ENCODE measurements at regions not wholly inside any gene's neighbourhood (a gene's known extent, or its start where the extent isn't known, plus 50 kb on each side); places are given as distances from the start of the nearest gene placed in this dataset.
"Not testable (repeated sequence)": the region's sequence is repeated elsewhere in the genome, so short reads cannot be mapped to it uniquely, and the experiment has no call there.

DNA sequence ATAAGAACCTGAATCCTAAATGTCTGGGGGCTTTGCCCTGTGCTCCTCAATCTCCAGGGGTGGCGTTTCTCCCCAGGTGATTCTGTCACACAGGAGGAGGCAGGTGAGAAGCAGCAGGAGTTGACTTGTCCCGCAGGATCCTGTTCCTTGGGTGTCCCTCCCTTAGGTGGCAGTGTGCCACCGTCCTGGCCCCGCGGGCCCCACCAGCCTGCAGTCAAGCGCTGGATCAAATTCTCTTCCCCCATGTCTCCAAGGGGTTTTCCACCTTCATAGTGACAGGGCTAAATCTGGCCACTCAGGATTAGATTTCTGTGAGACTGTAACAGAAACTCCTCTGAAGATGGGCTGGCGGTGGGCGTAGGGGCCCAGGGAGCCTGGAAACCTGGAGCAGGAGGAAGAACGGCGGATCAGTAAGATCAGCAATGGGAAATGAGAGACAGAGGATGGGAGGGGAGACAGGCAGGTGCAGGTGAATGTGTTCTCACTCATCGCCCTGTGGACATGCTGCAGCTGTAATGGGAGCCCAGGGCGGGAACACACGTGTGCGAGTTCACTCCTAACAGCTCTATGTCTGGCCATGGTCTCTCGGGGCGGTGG is 329.2 kb upstream of the COBL start:
- DNase-seq: no peak

DNA sequence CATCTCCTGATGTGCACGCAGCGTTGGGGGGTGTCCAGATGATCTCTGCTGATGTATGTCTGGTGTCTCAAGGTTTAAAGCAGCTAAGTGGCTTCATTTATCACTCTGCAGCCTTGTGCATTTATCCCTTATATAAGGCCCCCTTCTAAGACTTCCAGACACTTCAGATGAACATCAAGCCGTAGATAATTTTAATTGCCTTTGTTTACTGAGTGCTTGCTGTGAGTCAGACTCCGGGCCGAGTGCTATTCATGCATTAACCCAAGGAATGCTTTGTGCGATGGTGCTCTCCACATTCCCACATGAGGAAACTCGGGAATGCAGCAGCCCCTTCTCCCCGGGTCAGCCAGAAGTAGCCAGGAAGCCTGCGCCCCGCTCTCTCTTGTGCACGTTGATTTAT is 328.6 kb upstream of the COBL start:
- no peak for DNase-seq

DNA sequence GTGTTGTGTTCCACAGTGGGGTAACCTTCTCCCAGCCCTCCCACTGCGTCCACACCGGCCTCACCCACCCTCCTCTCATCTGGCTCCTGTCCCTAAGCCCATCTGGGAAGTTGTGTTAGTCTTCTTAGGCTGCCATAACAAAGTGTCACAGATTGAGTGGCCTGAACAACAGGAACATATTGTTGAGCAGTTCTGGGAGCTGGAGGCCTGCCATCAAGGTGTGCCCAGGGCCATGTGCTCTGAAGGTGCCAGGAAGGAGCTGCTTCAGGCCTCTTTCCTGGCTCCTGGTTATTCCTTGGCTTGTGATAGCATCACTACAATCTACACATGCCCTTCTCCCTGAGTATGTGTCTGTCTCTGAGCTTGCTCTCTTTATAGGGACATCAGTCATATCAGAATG is 327.6 kb upstream of the COBL start:
- DNase-seq: no peak

DNA sequence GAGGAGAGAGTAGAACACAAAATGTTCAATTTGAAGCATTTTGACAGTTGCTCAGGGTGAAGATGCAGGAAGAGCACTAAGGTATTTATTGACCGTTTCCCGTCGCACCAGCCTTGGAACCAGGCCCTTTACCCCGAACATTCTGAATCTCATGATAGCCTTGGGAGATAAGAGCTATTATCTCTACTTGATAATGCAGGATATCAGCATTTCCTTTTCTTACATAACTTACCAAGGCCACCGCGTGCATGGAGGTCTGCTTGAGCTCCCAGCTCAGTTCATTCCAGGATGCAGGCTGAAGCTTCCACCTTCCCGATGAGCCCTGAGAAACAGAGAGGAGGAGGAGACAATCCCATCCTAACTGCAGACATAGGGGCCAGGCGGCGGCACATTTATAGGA is 324.2 kb upstream of the COBL start:
- DNase-seq: no peak

DNA sequence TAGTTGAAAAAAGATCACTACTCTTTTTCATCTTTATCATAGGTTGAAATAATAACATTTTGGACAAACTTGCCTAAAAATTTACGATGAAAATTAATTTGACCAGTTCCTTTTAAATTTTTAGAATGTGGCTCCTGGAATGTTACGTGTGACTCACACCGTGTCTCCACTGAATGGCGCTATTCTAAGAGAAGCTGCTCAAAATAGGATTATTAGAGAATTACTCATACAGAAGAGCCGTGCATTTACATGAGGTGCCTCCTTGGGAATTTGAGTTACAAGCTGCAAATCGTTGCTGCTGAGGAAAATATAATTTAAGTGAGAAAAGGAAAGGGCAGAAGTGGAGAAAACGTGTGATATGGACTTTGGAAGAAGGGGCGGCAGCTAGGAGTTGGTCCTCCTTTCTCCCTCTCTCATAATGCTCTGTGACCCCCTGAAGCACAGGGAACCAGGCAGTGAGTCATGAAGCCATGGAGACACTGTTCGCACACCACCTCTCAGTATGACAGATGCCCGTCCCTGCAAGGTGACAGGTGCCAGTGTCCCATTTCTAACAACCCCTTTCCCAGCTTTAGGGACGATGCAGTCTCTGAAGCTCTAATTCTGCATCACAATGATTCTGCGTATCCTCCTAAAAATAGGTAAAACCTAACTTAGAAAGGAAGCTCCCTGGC is 323.2 kb upstream of the COBL start:
- no peak for DNase-seq

DNA sequence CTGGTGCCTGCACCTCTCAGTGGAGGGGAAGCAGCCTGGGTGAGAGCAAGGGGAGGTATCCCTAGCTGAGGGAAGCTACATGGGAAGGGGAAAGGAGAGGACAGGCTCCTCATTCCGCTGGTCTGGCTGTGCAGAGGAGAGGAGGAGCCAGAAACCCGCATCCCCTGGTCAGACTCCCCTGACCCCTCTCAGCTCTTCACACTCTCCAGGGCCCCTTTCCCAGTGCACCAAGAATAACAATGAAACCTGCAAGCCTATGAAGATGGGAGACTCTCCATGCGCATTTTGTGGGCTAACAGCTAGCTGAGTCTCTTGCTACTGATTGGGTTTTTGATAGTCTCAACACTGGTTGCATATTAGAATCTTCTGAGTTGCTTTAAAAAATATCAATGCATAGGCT is 319.9 kb upstream of the COBL start:
- DNase-seq: no peak

DNA sequence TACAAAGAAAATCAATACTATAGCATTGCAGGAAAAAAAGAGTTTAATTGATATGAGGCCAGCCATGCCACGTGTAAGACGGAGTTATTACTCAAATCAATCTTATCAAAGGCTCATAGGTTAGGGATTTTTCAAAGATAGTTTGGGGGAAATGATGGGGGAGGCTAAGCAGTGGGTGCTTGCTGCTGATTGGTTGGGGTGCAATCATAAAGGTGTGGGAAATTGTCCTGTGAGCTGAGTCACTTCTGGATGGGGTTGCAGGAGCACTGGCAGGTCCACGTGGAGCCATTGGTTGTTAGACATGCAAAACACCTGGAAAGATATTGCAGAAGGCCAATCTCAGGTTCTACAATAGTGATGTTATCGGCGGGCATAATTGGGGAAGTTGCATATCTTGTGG is 319.2 kb upstream of the COBL start:
- DNase-seq: no peak

DNA sequence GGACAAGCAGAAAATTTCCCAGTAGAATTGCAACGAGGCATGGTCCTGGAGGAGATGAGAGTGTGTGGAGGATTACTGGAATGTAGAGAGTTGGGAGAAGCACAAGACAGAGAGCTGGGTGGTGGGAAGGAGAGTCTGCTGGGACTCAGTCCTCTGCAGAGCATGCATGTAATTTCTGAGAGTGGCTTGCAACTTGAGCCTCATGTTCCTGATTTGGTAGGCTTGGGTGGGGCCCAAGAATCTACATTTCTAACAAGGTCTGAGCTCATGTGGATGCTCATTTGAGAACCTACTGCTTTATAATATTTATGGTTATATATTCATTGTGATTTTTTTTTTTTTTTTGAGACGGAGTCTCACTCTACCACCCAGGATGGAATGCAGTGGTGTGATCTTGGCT is 317.9 kb upstream of the COBL start:
- no peak for DNase-seq

DNA sequence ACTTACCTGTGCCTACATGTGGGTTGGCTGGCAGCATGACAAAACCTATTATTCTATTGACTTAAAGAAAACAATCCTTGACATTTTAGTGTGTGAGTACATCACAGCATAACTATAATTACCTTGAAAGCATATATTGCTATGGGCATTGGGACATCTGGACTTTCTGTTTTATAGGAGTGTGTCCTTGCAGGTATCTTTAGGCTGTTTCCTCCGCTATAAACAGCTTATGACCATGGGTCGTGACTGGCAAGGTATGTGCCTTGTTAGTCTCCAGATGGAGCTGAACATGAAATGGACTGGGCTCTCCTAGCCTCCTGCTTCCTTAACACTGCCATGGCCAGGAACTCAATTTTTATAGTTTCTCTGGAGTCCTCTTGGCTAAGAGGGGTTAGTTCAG is 317.4 kb upstream of the COBL start:
- DNase-seq: no peak

DNA sequence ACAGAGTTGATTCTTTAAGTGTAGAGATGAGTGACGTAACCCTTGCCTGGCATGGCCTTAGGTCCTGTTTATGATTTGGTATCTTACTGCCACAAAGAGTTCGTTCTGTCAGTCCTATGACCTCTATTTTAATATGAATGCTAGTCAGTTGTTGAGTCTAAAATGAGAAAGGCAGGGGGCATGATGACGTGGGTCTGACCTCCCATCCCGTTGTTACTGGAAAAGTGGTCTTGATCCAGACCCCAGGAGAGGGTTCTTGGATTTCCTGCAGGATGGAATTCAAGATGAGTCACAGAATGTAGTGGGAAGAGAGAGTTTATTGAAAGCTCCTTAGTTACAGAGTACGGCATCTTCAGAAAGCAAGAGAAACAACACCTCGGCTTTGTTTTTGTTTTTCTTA is 317.0 kb upstream of the COBL start:
- no peak for DNase-seq

DNA sequence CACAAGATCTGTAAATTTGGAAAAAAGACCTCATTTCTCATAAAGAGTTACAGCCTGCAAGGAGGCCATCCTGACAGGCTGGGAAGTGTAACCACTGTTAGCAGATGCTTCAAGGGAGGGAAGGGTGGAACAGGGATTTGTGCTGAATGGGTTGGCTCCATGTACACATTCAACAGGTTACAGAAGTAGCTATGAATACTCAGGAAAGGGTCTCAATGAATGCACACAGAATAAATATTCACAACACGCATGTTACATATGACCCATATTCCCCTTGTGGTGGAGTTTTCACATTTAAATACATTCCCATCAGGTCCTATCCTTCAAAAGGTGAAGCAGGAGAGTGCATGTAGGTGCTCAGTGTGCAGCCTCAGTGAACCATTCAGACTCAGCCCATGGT is 316.4 kb upstream of the COBL start:
- DNase-seq: no peak

DNA sequence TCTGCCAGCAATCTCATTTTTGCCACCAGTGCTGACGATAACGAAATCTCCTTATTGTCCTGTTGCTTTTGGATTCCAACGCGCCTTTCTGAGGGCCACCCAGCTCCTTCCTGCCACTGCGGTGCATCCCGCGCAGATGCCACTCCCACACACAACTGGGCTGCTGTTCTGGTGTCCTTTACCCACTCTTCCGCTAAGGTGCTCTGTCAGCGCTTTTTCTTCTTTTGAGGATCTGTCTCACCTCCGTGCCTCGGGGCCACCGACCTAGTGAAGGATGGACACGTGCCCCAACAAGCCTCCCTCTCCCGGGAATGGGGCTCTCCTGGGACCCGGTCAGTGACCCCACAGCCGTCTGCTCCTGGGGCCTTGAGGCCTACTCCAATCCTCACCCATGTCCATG is 314.3 kb upstream of the COBL start:
- DNase-seq: no peak

DNA sequence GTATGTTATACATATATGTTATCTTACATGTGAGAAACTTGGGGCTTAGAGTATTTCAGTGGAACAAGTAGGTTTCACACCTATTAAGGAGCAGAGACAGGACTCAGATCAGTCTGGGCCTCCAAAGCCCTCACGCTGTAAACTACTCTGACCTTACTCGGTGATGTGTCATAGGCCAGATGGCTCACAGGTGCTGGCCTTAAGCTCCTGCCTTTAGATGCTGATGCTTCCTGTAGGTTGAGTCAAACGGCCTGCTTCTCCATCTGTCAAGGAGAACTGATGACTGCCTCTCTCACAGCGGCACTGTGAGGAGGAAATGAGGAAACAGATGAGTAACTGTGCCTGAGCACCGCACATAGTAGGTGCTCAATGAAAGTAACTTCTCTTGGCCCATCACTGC is 312.6 kb upstream of the COBL start:
- DNase-seq: no peak

DNA sequence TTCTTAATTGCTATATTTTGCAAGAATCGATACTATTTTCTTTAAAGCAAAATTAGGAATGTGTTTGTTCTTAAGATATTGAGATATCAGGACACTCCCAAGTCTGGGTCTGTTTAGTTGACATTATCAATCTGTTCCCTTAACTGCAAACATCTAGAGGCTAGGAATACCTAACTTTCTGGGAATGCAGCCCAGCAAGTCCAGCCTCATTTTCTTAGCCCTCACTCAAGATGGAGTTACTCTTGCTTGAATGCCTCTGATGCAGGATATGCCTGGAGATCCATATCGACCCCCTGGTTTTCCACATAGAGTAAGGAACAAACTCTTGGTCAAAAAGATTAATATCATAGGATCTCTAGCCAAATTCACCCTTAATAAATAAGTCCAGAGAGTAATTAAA is 305.3 kb upstream of the COBL start:
- DNase-seq: no peak

DNA sequence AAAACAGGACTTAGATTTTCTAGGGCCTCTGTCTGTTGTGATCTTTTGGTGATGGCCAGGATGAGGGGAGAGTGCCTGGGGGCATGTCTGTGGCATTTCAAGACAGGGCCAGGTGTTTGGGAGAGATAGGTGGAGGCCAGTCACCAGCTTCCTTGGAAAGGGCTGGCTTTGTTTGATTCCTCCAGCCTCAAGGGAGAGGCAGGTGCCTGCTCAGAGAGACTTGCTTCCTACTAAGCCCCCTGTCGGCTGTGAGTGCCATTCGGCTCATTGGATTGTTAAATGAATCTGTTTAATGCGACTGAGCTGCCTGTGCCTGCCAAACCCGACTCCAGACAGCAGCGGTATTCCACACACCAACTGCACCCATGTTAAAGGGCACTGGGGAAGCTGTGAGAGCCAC is 304.1 kb upstream of the COBL start:
- no peak for DNase-seq

DNA sequence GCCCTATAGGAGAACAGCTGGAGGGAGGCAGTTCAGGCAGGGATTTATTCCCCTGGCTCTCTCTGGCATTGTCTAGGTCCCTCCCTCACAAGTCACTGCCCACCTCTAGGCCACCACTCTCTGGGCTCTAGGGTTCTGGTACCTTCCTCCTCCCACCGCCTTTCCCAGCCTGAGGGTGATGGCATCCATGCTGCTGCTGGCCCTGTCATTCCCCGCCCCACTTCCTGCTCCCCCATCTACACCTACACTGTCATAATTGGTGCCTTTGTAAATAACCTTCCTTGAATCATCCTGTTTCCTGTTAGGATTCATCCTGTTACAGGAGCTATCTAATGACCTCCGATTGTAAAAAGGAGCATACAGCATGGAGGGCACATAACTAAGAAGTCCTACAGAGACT is 303.3 kb upstream of the COBL start:
- no peak for DNase-seq

DNA sequence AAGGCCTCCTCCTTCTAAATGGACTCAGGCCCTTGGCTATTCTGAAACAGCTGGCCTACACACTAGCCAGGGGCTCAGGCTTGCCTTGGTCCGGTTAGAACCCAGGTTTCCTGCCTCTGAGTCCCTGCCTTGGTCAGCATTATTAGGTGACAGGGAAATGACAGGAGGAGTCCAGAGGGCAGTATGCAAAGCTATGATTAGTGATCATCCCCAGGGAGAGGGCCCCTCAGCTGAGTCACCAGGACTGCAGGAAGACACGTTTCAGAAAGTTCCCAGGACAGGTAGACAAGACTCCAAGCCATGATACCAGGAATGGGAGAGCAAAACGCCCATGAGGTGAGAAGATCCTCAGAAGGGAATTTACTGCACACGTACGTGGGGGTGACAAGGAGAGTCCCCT is 301.1 kb upstream of the COBL start:
- no peak for DNase-seq

DNA sequence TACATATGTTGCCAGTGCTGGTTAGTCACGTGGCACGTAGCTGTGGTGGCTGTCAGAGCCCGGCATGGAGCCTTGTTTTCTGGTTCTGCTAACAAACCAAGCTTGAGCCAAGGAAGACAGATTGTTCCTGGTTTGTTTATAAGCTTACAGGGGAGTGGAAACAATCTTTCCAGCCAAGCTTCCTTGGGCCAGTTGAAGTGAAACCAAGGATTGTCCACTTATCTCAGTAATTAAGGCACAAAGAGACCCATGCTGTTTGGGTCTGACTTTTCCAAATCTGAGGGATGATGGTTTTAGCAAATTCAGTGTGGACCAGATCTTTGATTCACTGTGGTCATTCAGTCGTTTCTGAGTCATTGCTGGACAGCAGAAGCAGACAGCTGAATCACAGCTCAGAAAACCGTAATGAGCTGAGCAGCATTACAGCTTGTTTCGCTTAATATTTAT is 297.3 kb upstream of the COBL start:
- no peak for DNase-seq

DNA sequence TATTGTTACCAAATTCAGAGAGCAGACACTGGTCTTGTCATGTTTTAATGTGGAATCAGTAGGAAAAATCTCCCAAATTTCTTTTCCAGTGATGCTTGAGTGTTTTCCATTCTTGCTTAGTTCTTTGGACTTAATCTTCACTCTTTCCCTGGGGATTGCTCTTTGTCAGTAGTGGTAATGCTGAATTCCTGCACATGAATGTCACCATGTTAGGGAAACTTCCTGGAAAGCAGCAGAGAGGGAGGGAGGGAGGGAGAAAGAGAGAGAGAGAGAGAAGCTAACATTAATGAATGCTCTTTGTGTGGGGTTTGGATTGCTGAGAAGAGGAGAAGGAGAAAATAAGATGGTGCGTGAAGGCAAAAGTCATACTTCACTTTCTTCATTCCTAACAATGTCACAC is 295.3 kb upstream of the COBL start:
- no peak for DNase-seq

DNA sequence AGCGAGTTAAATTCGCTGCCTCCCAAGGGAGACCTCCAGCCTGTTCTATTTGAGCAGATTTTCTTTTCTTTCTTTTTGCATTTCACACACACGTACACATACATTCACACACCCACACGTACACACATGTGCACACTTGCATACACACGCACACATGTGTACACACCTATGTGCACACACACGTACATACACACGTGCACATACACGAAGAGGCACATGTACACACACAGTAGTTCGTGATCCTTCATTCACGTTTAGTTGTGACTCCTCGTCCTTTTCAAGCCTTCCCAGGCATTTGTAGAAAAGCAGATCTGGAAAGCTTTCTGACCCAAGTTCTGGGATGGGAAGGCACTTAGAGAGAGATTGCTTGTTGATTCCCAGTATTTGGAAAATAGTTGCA is 290.8 kb upstream of the COBL start:
- no peak for DNase-seq

DNA sequence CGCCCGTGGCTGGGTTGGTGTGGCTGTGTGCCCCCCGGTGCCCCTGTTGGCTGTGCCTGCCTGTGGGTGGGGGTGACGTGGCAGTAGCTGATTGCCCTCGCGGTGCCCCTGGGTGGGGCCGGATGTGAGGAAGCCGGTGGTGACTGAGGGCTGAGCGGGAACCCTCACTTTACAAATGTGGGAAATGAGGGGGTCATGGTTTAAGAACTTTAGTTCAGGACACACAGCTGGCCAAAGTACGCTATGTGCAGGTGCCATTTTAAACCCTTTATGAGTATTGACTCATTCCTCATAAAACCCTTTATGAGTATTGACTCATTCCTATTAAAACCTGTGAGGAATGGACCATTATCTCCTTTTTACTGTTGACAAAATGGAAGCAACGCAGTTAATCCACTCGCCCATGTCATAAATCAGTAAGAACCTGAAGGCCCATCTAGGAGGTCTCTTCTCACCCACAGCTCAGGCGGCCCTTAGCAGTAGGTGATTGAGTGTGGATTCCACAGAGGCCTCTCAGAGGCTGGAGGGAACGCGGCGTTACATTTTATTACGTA is 290.1 kb upstream of the COBL start:
- DNase-seq: no peak

DNA sequence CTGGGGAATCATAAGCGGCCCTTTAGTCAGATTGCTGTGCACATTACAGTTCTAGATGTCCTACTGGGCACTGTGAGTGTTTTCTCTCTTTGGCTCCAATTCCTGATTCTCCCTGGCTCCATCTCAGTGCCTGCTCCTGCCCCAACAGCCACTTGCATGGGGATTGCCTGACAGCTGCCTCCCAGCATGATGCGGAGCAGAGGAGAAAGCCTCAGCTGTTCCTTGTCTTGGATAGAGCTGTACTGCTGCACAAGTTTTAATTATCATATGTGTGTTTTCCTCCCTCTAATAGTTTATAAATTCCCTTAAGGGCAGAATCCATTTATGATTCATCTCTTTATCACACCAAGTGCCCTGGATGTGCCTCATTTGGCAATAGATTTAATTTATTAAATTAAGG is 285.8 kb upstream of the COBL start:
- DNase-seq: no peak

DNA sequence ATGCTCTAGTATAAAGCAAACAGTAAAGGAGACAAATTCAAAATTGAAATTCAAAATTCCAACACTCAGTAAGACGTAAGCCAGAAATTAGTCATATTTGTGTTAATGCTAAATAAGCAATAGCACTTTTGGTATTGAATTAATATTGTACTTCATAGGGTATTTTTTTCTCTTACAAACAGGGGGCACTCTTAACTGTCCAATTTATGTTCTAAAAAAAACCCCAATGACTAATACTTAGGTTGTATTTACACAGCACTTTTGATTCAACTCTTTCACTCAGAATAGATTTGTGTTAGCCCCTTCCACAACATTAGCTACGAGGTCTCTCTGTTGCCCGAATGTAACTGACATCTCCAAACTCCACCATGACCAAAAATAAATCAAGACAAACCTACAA is 284.9 kb upstream of the COBL start:
- no peak for DNase-seq

DNA sequence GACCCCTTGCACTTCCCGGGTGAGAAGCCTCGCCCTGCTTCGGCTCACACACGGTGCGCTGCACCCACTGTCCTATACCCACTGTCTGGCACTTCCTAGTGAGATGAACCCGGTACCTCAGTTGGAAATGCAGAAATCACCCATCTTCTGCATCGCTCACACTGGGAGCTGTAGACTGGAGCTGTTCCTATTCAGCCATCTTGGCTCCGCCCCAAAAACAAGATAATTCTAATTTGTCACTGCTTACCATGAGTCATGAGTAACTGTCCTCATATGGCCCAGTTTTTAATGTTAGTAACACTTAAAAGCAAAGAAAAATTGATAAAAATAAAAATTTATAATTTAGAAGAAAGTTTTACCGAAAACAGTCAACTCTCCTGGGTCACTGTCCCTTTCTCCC is 283.3 kb upstream of the COBL start:
- DNase-seq: not testable (repeated sequence)

DNA sequence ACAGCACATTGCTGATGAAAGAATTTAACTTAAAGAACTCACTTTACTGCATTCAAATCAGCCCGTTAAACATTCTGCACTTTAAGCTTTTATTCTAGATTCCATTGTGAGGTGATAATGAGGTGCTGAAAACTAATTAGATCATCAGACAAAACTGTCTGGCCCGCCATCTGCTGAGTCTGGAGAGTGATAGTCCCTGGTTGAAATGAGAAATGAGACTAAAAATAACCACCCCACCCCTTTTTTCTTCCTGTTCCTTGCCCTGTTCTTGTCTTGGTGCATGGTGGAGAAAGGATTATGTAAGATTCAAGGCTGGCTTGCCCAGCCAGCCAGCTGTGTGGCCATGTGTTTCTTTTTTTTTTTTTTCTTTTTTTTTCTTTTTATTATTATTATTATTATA is 277.0 kb upstream of the COBL start:
- DNase-seq: no peak

Data from fibroblast of skin of scalp (primary cell).